ENCODE measurements at regions not wholly inside any gene's neighbourhood (a gene's known extent, or its start where the extent isn't known, plus 50 kb on each side); places are given as distances from the start of the nearest gene placed in this dataset.

- no peaks in the 10 kb centered on the region for H3K9me3 ChIP-seq (ENCODE audit: control insufficient read depth, low read length)
- H3K27ac ChIP-seq, result no peak overlapping the region
- no peaks in the 10 kb centered on the region for H3K27me3 ChIP-seq (ENCODE audit: control insufficient read depth, insufficient read depth, low read length)
- no peak overlapping the region for H3K4me3 ChIP-seq (ENCODE audit: low read depth, low read length)
- no peaks in the 10 kb centered on the region for H3K36me3 ChIP-seq (ENCODE audit: control insufficient read depth, insufficient read depth, low read length)
- TF ChIP-seq CTCF (IDR thresholded peaks at IDR 0.05), result no peak
- no peaks in the 10 kb centered on the region for H3K79me2 ChIP-seq
- no peak overlapping the region for H3K4me2 ChIP-seq (ENCODE audit: low read length)
- no peak overlapping the region for H3K9ac ChIP-seq
- H3K4me1 ChIP-seq, result no peaks in the 10 kb centered on the region
- no peak overlapping the region for H2AFZ ChIP-seq
These were observed 106.8 kb upstream of the CTTNBP2 start for GRCh38 chr7:117979954-117980497.

GRCh38 chr7:117982071-117983055 lies 109.1 kb upstream of the CTTNBP2 start:
- Histone ChIP-seq H3K4me3 (ENCODE audit: low read depth, low read length) (no peak overlapping the region), H3K4me2 (ENCODE audit: low read length) (no peak overlapping the region), H3K36me3 (ENCODE audit: control insufficient read depth, insufficient read depth, low read length) (no peaks in the 10 kb centered on the region), H3K27ac (no peak overlapping the region), H3K79me2 (no peaks in the 10 kb centered on the region), H3K4me1 (no peaks in the 10 kb centered on the region), H3K27me3 (ENCODE audit: control insufficient read depth, insufficient read depth, low read length) (no peaks in the 10 kb centered on the region), H2AFZ (no peak overlapping the region), H3K9me3 (ENCODE audit: control insufficient read depth, low read length) (no peaks in the 10 kb centered on the region), H3K9ac (no peak overlapping the region)
- TF ChIP-seq CTCF (IDR thresholded peaks at IDR 0.05), result no peak

GRCh38 chr7:117986645-117987269 lies 113.5 kb upstream of the CTTNBP2 start:
- TF ChIP-seq CTCF (IDR thresholded peaks at IDR 0.05), result no peak
- no peaks in the 10 kb centered on the region for H3K9me3 ChIP-seq (ENCODE audit: control insufficient read depth, low read length)
- no peak overlapping the region for H2AFZ ChIP-seq
- H3K27ac ChIP-seq, result no peak overlapping the region
- H3K4me3 ChIP-seq (ENCODE audit: low read depth, low read length), result no peak overlapping the region
- no peak overlapping the region for H3K4me2 ChIP-seq (ENCODE audit: low read length)
- no peaks in the 10 kb centered on the region for H3K36me3 ChIP-seq (ENCODE audit: control insufficient read depth, insufficient read depth, low read length)
- H3K9ac ChIP-seq, result no peak overlapping the region
- H3K79me2 ChIP-seq, result no peaks in the 10 kb centered on the region
- H3K27me3 ChIP-seq (ENCODE audit: control insufficient read depth, insufficient read depth, low read length), result no peaks in the 10 kb centered on the region
- no peaks in the 10 kb centered on the region for H3K4me1 ChIP-seq

- H3K4me2 ChIP-seq (ENCODE audit: low read length), result no peak overlapping the region
- no peaks in the 10 kb centered on the region for H3K79me2 ChIP-seq
- H3K27me3 ChIP-seq (ENCODE audit: control insufficient read depth, insufficient read depth, low read length), result no peaks in the 10 kb centered on the region
- H3K27ac ChIP-seq, result no peak overlapping the region
- no peaks in the 10 kb centered on the region for H3K4me1 ChIP-seq
- H2AFZ ChIP-seq, result no peak overlapping the region
- no peak overlapping the region for H3K9ac ChIP-seq
- TF ChIP-seq CTCF (IDR thresholded peaks at IDR 0.05), result no peak
- no peaks in the 10 kb centered on the region for H3K9me3 ChIP-seq (ENCODE audit: control insufficient read depth, low read length)
- H3K4me3 ChIP-seq (ENCODE audit: low read depth, low read length), result no peak overlapping the region
- no peaks in the 10 kb centered on the region for H3K36me3 ChIP-seq (ENCODE audit: control insufficient read depth, insufficient read depth, low read length)
These were observed 117.6 kb upstream of the CTTNBP2 start for GRCh38 chr7:117990834-117991233.
